KOPT-K1 (cell line): ENCODE measurements at regions not wholly inside any gene's neighbourhood (a gene's known extent, or its start where the extent isn't known, plus 50 kb on each side); places are given as distances from the start of the nearest gene placed in this dataset.

Experiments
- H3K27ac ChIP-seq: fragments of 200-600 bp; sonication (generic); 2 replicates; pipeline ENCODE4 v1.5.1; 2016; ENCODE audit warnings: antibody characterized with exemption, mild to moderate bottlenecking, low read depth, low read length; ENCODE audit not compliant: poor library complexity, severe bottlenecking
- H3K36me3 ChIP-seq: fragments of 200-600 bp; sonication (generic); 2 replicates; pipeline ENCODE4 v1.5.1; 2017; ENCODE audit warnings: antibody characterized with exemption, mild to moderate bottlenecking, low read length, moderate library complexity; ENCODE audit not compliant: insufficient read depth
- H3K9me3 ChIP-seq: fragments of 200-600 bp; sonication (generic); 2 replicates; pipeline ENCODE4 v1.5.1; 2017; ENCODE audit warnings: antibody characterized with exemption, low read length, mild to moderate bottlenecking; ENCODE audit not compliant: insufficient read depth, poor library complexity, severe bottlenecking

- H3K27ac ChIP-seq = no peak overlapping the region
- no peaks in the 10 kb centered on the region for H3K9me3 ChIP-seq
- no peaks in the 10 kb centered on the region for H3K36me3 ChIP-seq
Measured at GRCh38 chr11:28999620-29000019, 891.4 kb downstream of the METTL15 start.

GRCh38 chr11:28992996-28993395 lies 884.8 kb downstream of the METTL15 start:
- Histone ChIP-seq H3K36me3 (no peaks in the 10 kb centered on the region), H3K9me3 (no peaks in the 10 kb centered on the region), H3K27ac (no peak overlapping the region)

GRCh38 chr11:28984231-28984630 lies 876.0 kb downstream of the METTL15 start:
- Histone ChIP-seq H3K27ac (no peak overlapping the region), H3K36me3 (no peaks in the 10 kb centered on the region), H3K9me3 (no peaks in the 10 kb centered on the region)

GRCh38 chr11:28983780-28984179 lies 875.6 kb downstream of the METTL15 start:
- H3K27ac ChIP-seq = no peak overlapping the region
- H3K36me3 ChIP-seq = no peaks in the 10 kb centered on the region
- H3K9me3 ChIP-seq = no peaks in the 10 kb centered on the region

GRCh38 chr11:28981381-28981780 lies 873.2 kb downstream of the METTL15 start:
- Histone ChIP-seq H3K9me3 (no peaks in the 10 kb centered on the region), H3K27ac (no peak overlapping the region), H3K36me3 (no peaks in the 10 kb centered on the region)

GRCh38 chr11:28976801-28977145 lies 868.6 kb downstream of the METTL15 start:
- Histone ChIP-seq H3K27ac (no peak overlapping the region), H3K9me3 (no peaks in the 10 kb centered on the region), H3K36me3 (no peaks in the 10 kb centered on the region)

- Histone ChIP-seq H3K36me3 (no peaks in the 10 kb centered on the region), H3K9me3 (no peaks in the 10 kb centered on the region), H3K27ac (no peak overlapping the region)
Measured at GRCh38 chr11:28976012-28976800, 868.0 kb downstream of the METTL15 start.

- Histone ChIP-seq H3K36me3 (no peaks in the 10 kb centered on the region), H3K27ac (no peak overlapping the region), H3K9me3 (no peaks in the 10 kb centered on the region)
Measured at GRCh38 chr11:28969832-28970231, 861.6 kb downstream of the METTL15 start.

GRCh38 chr11:28966951-28967350 lies 858.8 kb downstream of the METTL15 start:
- Histone ChIP-seq H3K9me3 (no peaks in the 10 kb centered on the region), H3K27ac (no peak overlapping the region), H3K36me3 (no peaks in the 10 kb centered on the region)

- Histone ChIP-seq H3K27ac (no peak overlapping the region), H3K9me3 (no peaks in the 10 kb centered on the region), H3K36me3 (no peaks in the 10 kb centered on the region)
Measured at GRCh38 chr11:28965819-28966218, 857.6 kb downstream of the METTL15 start.

GRCh38 chr11:28964811-28965210 lies 856.6 kb downstream of the METTL15 start:
- H3K36me3 ChIP-seq = no peaks in the 10 kb centered on the region
- no peak overlapping the region for H3K27ac ChIP-seq
- H3K9me3 ChIP-seq = no peaks in the 10 kb centered on the region

- Histone ChIP-seq H3K27ac (no peak overlapping the region), H3K9me3 (no peaks in the 10 kb centered on the region), H3K36me3 (no peaks in the 10 kb centered on the region)
Measured at GRCh38 chr11:28963187-28963586, 855.0 kb downstream of the METTL15 start.

GRCh38 chr11:28962502-28962901 lies 854.3 kb downstream of the METTL15 start:
- Histone ChIP-seq H3K36me3 (no peaks in the 10 kb centered on the region), H3K27ac (no peak overlapping the region)

GRCh38 chr11:28961726-28962125 lies 853.5 kb downstream of the METTL15 start:
- Histone ChIP-seq H3K9me3 (no peaks in the 10 kb centered on the region), H3K27ac (no peak overlapping the region), H3K36me3 (no peaks in the 10 kb centered on the region)

More at GRCh38 chr11:28962502-28962901, 854.3 kb downstream of the METTL15 start:
- no peaks in the 10 kb centered on the region for H3K9me3 ChIP-seq

- Histone ChIP-seq H3K36me3 (no peaks in the 10 kb centered on the region), H3K9me3 (no peaks in the 10 kb centered on the region), H3K27ac (no peak overlapping the region)
Measured at GRCh38 chr11:28956446-28956845, 848.3 kb downstream of the METTL15 start.

GRCh38 chr11:28951191-28951590 lies 843.0 kb downstream of the METTL15 start:
- Histone ChIP-seq H3K9me3 (no peaks in the 10 kb centered on the region), H3K36me3 (no peaks in the 10 kb centered on the region), H3K27ac (no peak overlapping the region)
